IPS-20b (cell line): ENCODE measurements at regions not wholly inside any gene's neighbourhood (a gene's known extent, or its start where the extent isn't known, plus 50 kb on each side); places are given as distances from the start of the nearest gene placed in this dataset.

Experiments used
- H3K27ac ChIP-seq: one replicate; pipeline ENCODE4 v1.5.1; 2013; ENCODE audit warnings: low read length
- H3K27me3 ChIP-seq: 2 replicates; pipeline ENCODE4 v1.6.1; 2013; ENCODE audit warnings: mild to moderate bottlenecking, low read length, inconsistent platforms; ENCODE audit not compliant: insufficient read depth
- H3K36me3 ChIP-seq: 2 replicates; pipeline ENCODE4 v1.6.1; 2013; ENCODE audit warnings: low read depth, mild to moderate bottlenecking, inconsistent platforms, low read length, moderate library complexity; ENCODE audit not compliant: insufficient read depth
- H3K4me1 ChIP-seq: 2 replicates; pipeline ENCODE4 v1.6.1; 2013; ENCODE audit warnings: mild to moderate bottlenecking, control low read depth, inconsistent platforms, low read length, moderate library complexity; ENCODE audit not compliant: insufficient read depth
- H3K4me3 ChIP-seq: 2 replicates; pipeline ENCODE4 v1.5.1; 2013; ENCODE audit warnings: mild to moderate bottlenecking, low read length, inconsistent platforms
- H3K9ac ChIP-seq: 2 replicates; pipeline ENCODE4 v1.6.1; 2013; ENCODE audit warnings: low read depth, mild to moderate bottlenecking, inconsistent platforms, low read length, moderate library complexity
- H3K9me3 ChIP-seq: 2 replicates; pipeline ENCODE4 v1.6.1; 2013; ENCODE audit warnings: mild to moderate bottlenecking, low read depth, low read length, inconsistent platforms; ENCODE audit not compliant: insufficient read depth

DNA sequence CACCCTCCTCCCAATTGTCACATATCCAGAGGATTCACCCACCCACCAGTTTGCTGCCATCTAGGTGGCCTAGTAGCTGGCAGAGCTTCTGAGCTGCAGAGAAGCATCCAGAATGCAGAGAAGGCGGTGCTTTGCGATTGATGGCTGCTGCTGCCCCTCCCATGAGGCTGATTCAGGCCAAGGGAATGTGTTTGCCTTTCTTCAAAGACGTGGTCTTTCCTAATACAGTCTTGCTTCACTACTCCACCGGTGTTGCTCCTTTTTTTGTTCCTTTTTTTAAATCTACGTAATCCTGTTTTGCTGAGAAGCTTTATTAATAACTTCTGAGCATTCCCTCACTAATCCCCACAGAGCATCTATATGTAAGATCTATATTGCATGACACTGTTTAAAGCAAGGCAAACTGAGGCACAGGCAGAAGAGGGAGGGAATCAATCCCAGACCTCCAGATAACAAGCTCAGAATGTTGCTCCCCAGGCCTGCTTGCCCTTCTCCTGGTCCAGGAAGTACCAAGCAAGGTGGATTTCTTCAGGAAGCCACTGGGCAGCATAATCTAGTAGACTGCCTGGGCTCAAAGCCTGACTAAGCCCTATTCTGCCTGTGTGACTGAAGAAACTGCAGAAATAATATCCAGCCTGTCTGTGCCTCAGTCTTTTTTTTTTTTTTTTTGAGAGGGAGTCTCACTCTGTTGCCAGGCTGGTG lies 275.5 kb upstream of the FMN2 start:
- Histone ChIP-seq H3K4me1 (peaks cover 25% of the 10 kb centered on the region), H3K4me3 (no peak overlapping the region), H3K9ac (peak overlapping the region; percentile 23; the same call in 1 of the 2 replicates), H3K27ac (no peak overlapping the region), H3K27me3 (no peaks in the 10 kb centered on the region), H3K9me3 (no peaks in the 10 kb centered on the region), H3K36me3 (no peaks in the 10 kb centered on the region)

DNA sequence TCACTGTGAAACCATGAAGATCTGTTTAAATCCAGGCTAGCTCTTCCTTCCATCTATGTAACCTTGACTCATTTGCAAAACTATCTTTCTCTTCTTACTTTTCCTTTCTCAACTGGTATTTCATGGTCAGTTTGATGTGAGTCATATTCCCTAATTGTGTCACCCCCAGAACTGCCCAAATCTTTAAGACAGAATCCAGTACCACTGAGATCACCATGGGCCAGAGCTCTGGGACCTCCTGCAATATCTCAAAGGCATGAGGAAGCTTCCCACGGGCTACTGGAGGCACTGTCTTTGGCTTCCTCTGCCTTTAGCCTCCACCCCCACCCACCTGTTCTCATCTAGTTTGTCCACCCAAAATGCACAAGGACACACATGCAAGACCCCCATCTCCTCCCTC lies 274.4 kb upstream of the FMN2 start:
- no peaks in the 10 kb centered on the region for H3K9me3 ChIP-seq
- H3K27me3 ChIP-seq: no peaks in the 10 kb centered on the region
- no peak overlapping the region for H3K9ac ChIP-seq
- H3K4me1 ChIP-seq: peaks cover 18% of the 10 kb centered on the region
- H3K4me3 ChIP-seq: no peak overlapping the region
- no peaks in the 10 kb centered on the region for H3K36me3 ChIP-seq
- no peak overlapping the region for H3K27ac ChIP-seq

DNA sequence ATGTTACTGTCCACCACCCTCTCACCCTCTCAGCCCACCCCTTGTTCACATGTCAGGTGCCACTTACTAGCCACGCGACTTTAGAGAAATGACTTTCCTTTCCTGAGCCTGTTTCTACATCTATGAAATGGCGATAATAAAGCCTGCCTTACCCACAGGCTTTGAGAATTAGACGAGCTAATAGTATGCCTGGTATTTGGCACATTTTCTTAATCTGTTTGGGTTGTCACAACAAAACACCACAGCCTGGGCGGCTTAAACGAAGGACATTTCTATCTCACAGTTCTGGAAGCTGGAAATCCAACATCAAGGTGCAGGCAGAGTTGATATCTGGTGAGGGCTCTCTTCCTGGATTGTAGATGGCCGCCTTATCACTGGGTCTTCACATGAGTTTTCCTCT lies 273.9 kb upstream of the FMN2 start:
- Histone ChIP-seq H3K4me3 (no peak overlapping the region), H3K9ac (no peak overlapping the region), H3K9me3 (no peaks in the 10 kb centered on the region), H3K4me1 (peaks cover 18% of the 10 kb centered on the region), H3K27ac (no peak overlapping the region), H3K36me3 (no peaks in the 10 kb centered on the region), H3K27me3 (no peaks in the 10 kb centered on the region)

DNA sequence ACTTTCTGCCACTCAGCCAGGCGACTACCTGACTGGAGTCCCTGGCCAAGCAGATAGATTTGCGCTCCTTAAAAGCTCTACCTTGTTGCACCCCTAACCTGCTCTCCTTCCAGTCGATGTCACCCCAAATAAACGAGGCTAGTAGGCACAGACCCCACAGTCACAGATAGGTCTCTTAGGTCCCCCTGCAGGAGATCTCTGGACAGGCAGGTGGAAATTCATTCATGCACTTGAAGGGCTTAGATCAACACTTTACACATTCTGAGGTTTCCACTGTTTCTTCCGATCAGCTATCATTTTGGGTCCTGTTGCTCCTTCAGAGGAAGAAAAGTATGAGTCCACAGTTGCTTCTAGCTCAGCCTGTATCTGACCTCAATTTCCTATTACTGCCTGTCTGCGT lies 272.6 kb upstream of the FMN2 start:
- Histone ChIP-seq H3K9me3 (no peaks in the 10 kb centered on the region), H3K4me1 (peaks cover 16% of the 10 kb centered on the region), H3K36me3 (no peaks in the 10 kb centered on the region), H3K4me3 (no peak overlapping the region), H3K27me3 (no peaks in the 10 kb centered on the region), H3K9ac (no peak overlapping the region), H3K27ac (no peak overlapping the region)

DNA sequence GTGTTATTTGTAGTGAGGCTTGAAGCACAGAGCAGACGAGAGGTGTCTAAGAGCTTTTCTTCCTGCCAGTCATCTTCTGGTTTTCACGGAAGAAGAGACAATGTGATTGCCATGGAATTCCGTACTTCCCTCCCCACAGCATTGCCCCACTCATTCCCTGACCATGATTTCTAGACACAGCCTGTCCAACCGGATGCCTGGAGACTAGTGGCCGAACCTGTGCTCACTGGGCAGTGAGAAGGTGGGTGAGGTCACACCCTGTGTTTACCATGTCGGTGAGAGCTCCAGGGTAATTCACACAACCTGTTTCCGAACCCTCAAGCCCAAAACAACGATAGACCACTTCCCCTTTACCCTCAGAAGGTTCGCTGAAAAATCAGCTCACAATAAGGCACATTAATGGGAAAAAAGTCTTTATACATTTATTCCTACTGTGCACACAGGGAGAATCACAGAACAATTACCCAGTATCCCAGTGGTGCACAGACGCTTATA lies 271.9 kb upstream of the FMN2 start:
- Histone ChIP-seq H3K27ac (no peak overlapping the region), H3K4me1 (peaks cover 10% of the 10 kb centered on the region), H3K9me3 (no peaks in the 10 kb centered on the region), H3K9ac (no peak overlapping the region), H3K27me3 (no peaks in the 10 kb centered on the region), H3K36me3 (no peaks in the 10 kb centered on the region), H3K4me3 (no peak overlapping the region)

DNA sequence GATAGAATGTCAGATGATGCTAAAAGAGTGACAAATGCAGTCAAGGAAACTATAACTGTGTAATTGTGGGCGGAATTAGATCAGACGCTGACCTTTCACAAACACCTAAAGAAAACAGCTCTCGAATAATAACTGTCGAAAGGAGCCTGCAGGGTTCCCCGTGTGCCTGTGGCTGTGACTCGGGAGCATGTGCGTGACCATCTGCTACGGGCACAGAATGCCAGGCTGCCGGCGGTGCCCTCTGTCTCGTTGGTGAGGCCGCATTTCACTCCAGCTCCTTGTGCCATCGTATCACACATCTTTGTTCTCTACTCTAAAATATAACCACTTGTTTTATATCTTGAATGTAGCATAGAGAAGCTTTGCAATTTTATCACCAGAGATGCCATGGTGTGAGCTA lies 267.8 kb upstream of the FMN2 start:
- Histone ChIP-seq H3K9me3 (no peaks in the 10 kb centered on the region), H3K4me1 (no peaks in the 10 kb centered on the region), H3K27ac (no peak overlapping the region), H3K4me3 (no peak overlapping the region), H3K9ac (no peak overlapping the region), H3K36me3 (no peaks in the 10 kb centered on the region), H3K27me3 (no peaks in the 10 kb centered on the region)

DNA sequence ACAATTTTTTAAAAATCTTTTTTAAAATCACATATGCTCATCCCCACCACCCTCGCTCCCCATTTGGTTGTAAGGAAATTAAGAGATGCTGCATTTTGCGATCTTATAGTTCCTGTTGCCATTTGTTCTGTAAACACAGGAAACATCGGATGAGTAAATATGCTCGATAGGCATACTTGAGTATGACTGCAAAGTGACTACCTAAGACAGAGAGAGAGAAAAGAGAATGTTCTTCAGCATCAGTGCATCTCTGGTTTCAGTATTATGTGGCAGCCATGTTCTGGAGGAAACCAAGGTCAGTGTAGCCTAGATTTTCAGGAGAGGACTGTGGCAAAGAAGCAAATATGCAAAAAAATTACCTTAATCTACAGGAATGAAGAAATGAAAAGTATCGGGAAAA lies 265.5 kb upstream of the FMN2 start:
- Histone ChIP-seq H3K4me1 (no peaks in the 10 kb centered on the region), H3K4me3 (no peak overlapping the region), H3K9me3 (no peaks in the 10 kb centered on the region), H3K36me3 (no peaks in the 10 kb centered on the region), H3K27ac (no peak overlapping the region), H3K27me3 (no peaks in the 10 kb centered on the region), H3K9ac (no peak overlapping the region)

DNA sequence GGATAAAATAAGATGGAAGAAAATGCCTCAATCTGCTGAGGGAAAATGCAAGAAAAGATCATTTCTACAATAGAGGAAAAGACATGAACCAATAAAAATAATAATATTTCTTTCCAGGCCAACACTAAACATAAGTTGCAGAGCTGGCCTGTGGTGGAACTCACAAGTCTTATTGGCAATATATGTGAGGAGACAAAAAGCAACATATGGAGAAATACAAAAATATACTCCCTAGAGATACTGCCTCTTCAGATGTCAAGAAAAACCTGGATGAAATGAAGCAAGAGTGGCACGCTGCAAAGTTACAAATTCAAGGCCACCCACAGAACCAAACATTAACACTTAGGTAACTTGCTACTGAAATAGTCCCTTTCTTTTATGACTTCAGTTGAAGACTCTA lies 264.9 kb upstream of the FMN2 start:
- Histone ChIP-seq H3K27me3 (no peaks in the 10 kb centered on the region), H3K27ac (no peak overlapping the region), H3K9ac (no peak overlapping the region), H3K9me3 (no peaks in the 10 kb centered on the region), H3K4me3 (no peak overlapping the region), H3K4me1 (no peaks in the 10 kb centered on the region), H3K36me3 (no peaks in the 10 kb centered on the region)

DNA sequence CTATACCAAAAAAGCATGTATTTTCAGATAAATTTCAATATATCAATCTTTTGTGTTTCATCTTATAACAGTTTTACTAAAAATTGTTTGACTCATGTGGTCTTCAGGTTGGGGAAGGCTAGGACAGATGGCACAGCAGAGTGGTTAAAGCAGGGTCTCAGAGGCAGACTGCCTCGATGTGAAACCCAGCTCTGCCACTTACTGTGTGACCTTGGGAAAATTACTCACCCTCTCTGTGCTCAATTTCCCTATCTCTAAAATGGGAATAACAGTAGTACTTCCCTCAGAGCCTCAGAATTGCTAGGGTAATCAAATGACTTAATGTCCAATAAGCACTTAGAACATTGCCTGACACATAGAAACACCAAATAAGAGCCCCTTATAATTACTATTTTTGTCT lies 262.1 kb upstream of the FMN2 start:
- Histone ChIP-seq H3K9me3 (no peaks in the 10 kb centered on the region), H3K36me3 (no peaks in the 10 kb centered on the region), H3K4me1 (0 out of 2 replicates have a peak, but pooled peaks cover 3% of the 10 kb centered on the region), H3K9ac (no peak overlapping the region), H3K27ac (no peak overlapping the region), H3K27me3 (no peaks in the 10 kb centered on the region), H3K4me3 (no peak overlapping the region)

DNA sequence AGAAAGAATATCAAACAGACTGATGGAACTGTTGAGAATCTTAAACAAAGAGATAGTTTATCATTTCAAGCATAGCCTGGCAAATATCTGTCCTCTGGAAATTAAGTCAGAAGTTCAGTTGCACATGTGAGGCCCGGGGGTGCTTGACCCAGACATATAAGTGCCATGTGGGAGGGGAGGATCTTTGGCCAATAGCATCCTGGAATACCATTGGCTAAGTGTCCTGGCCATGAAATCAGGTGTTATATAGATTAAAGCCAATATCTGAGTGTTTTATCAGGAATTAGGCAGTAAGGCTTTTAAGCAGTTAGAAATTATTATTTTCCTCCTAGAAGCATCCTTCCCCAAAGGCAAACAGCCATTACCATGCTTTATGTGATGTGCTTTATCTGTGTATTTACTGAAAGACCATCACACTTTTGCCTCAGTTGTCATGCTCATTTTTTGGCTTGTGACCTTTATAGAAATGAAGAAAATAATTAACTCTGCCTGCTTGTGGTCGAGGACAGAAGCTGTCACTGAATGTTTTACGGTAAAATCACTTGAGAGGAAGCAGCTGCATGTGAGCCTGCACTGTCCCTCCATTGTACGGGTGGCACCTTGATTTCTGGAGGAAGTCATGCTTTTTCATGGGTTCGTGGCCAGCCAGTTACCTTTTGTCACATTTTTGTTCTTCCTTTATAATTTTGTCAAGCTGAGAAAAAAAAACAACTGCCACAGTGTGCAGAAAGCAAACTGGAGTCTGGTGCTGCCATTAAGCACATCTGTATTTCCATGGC lies 259.9 kb upstream of the FMN2 start:
- H3K9me3 ChIP-seq: no peaks in the 10 kb centered on the region
- no peaks in the 10 kb centered on the region for H3K27me3 ChIP-seq
- H3K9ac ChIP-seq: no peak overlapping the region

DNA sequence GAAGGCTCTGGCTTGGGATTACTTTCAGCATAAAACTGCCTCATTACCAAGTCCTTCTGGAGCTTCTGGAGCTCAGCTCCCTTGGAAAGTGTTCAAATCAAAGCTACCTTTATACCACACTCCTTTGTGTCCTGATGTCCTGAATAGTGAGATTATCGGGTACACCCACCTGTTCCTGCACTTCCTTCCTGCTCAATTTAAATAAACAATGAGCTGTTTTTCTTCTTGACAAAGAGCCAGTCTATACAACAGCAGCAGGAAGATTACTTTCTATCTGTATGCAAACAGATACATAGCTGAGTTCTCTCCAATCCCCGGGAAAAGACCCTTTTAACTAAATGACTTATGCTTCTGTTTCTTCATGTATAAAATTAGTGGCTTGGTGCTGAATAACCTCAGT lies 258.0 kb upstream of the FMN2 start:
- no peaks in the 10 kb centered on the region for H3K36me3 ChIP-seq
- no peaks in the 10 kb centered on the region for H3K27me3 ChIP-seq
- H3K27ac ChIP-seq: no peak overlapping the region
- no peaks in the 10 kb centered on the region for H3K9me3 ChIP-seq
- H3K4me3 ChIP-seq: no peak overlapping the region
- H3K4me1 ChIP-seq: 0 out of 2 replicates have a peak, but pooled peaks cover 3% of the 10 kb centered on the region
- H3K9ac ChIP-seq: no peak overlapping the region

More for the DNA sequence above, 259.9 kb upstream of the FMN2 start:
- H3K36me3 ChIP-seq: no peaks in the 10 kb centered on the region
- H3K4me1 ChIP-seq: 0 out of 2 replicates have a peak, but pooled peaks cover 3% of the 10 kb centered on the region
- H3K4me3 ChIP-seq: no peak overlapping the region
- H3K27ac ChIP-seq: no peak overlapping the region

DNA sequence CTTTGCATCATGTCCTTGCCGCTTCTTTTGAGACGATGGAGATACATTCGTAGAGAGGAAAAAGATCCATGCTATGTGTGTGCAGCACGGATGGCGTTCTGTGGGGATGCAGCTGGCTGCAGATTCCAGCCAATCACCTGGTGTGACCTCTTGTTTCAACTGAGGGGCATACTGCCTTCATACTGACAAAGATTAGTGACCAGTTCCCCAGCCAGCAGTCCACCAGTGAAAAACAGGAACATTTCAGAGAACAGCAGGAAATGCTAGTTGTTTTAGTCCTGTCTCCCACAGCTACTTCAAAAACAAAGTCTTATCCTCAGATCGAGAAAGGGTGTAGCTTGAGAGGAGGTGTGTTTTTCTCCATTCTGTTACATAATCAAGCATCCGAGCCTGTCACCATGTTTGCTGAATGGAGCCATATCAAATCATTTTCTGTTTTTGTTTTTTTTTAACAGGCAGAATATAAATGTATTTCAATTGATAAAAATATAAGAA lies 255.7 kb upstream of the FMN2 start:
- H3K27ac ChIP-seq: no peak overlapping the region
- H3K27me3 ChIP-seq: no peaks in the 10 kb centered on the region
- H3K4me1 ChIP-seq: 0 out of 2 replicates have a peak, but pooled peaks cover 3% of the 10 kb centered on the region
- H3K9me3 ChIP-seq: no peaks in the 10 kb centered on the region
- no peak overlapping the region for H3K9ac ChIP-seq
- no peak overlapping the region for H3K4me3 ChIP-seq
- H3K36me3 ChIP-seq: no peaks in the 10 kb centered on the region
